Activated naive CD4-positive, alpha-beta T cell treated with Interleukin-2 at 50 U/mL for 16 hours (primary cell): ENCODE measurements at regions not wholly inside any gene's neighbourhood (a gene's known extent, or its start where the extent isn't known, plus 50 kb on each side); places are given as distances from the start of the nearest gene placed in this dataset.
"Not testable (repeated sequence)": the region's sequence is repeated elsewhere in the genome, so short reads cannot be mapped to it uniquely, and the experiment has no call there.

ENCODE experiments used
- DNase-seq: peaks from one replicate; pipeline ENCODE4 v3.0.0-alpha.2; 2020

- no peak for DNase-seq
Measured at GRCh38 chr5:130427222-130427955, 523.1 kb downstream of the CHSY3 start.

- DNase-seq = no peak
Measured at GRCh38 chr5:130425424-130425823, 521.2 kb downstream of the CHSY3 start.

DNA sequence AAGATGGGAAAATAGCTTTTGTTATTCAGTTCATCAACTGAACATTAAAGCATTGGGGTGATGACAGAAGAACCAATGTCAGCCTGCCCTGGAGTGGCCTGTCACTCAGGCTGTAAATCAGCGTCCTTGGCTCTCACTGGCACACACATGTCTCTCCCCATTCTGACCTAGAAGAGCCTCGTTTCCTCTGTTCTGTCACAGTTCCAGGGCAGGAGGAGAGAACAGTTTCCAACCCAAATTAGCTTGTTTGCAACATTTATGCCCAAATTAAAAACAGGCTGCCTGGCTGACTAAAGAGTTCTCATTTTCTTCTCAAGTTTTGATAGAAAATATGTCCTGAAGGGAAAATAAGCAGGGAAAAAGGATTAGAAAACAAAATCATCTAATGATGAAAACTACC lies 520.1 kb downstream of the CHSY3 start:
- DNase-seq = no peak

DNA sequence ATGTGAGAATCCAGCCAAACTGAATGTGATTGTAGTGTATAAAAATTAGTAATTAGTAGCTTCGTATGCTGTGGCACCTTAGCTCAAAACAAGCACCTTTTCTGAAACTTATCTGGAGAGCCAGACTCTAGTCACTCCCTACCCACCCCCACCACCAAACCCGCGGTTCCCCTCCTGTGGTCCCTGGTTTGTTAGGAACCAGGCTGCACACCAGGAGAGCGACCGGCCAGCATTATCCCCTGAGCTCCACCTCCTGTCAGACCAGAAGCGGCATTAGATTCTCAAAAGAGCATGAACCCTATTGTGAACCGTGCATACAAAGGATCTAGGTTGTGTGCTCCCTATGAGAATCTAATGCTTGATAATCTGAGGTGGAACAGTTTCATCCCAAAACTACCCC lies 498.6 kb downstream of the CHSY3 start:
- DNase-seq = no peak

DNA sequence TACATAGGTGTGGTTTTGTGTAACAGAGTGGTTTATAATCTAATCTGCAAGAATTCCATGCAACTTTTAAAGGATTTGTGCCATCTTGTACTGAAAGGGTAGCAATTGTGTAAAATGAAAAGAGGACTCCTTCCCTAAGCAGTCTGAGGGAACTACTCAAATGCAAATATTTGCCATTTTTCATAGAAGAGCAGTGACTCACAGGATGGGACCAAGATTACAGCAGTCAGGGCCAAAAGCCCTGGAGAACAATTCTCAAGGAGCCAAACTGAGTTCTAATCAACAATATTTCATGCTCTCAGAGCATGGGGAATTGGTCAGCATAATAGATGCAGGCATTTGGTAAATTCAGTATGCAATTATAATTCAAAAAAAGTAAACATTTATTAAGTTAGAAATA lies 495.8 kb downstream of the CHSY3 start:
- DNase-seq = no peak

- no peak for DNase-seq
Measured at GRCh38 chr5:130398825-130399224, 494.6 kb downstream of the CHSY3 start.

DNA sequence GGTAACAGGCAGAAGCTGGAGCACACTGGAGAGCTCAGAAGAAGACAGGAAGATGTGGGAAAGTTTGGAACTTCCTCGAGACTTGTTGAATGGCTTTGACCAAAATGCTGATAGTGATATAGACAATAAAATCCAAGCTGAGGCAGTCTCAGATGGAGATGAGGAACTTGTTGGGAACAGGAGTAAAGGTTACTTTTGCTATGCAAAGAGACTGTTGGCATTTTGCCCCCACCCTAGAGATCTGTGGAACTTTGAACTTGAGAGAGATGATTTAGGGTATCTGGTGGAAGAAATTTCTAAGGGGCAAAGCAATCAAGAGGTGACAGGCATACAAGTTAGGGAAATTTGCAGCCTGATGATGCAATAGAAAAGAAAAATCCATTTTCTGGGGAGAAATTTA lies 493.5 kb downstream of the CHSY3 start:
- DNase-seq = not testable (repeated sequence)

GRCh38 chr5:130397132-130397531 lies 492.9 kb downstream of the CHSY3 start:
- DNase-seq = no peak

DNA sequence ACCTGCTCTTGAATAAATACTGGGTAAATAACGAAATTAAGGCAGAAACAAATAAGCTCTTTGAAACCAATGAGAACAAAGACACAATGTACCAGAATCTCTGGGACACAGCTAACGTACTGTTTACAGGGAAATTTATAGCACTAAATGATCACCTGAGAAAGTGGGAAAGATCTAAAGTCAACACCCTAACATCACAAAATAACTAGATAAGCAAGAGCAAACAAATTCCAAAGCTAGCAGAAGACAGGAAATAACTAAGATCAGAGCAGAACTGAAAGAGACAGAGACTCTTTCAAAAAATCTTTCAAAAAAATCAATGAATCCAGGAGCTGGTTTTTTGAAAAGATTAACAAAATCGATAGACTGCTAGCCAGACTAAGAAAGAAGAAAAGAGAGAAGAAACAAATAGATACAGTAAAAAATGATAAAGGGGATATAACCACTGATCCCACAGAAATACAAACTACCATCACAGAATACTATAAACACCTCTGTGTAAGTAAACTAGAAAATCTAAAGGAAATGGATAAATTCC lies 487.5 kb downstream of the CHSY3 start:
- not testable (repeated sequence) for DNase-seq

- no peak for DNase-seq
Measured at GRCh38 chr5:130386155-130386554, 481.9 kb downstream of the CHSY3 start.

- no peak for DNase-seq
Measured at GRCh38 chr5:130385656-130386055, 481.4 kb downstream of the CHSY3 start.

GRCh38 chr5:130365956-130366355 lies 461.7 kb downstream of the CHSY3 start:
- DNase-seq = no peak

DNA sequence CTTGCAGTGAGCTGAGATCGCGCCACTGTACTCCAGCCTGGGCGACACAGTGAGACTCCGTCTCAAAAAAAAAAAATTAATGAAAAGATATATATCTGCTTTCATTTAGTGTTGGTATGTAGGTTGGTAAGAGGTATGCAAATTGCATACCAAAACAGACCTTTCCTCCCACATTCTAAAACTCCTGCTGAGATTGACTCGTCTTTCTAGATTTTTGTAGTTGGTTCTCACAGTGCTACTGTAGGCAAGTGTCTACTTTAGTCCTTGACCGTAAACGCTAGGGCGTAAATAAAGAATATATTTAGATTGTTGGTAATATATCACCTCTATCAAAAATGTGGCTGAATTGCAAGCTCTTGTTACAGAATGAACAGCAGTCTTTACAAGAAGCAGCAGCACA lies 445.9 kb downstream of the CHSY3 start:
- no peak for DNase-seq

- DNase-seq = no peak
Measured at GRCh38 chr5:130337179-130337888, 433.1 kb downstream of the CHSY3 start.

GRCh38 chr5:130335117-130335516 lies 430.9 kb downstream of the CHSY3 start:
- DNase-seq = no peak

DNA sequence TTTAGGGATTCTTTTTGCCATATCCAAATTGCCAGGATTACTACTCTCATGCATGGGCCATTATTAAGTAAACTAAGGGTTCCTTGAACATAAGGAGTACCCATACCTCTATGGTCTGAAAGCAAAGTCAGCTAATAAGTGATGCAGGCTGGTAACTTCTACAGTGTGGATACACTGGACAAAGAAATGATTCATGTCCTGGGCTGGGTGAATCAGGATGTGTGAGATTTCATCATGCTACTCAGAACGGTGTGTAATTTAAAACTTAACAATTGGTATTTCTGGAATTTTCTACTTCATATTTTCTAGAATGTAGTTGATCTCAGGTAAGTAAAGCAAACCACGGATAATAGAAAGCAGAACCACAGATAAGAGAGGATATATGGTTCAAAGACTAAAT lies 428.8 kb downstream of the CHSY3 start:
- no peak for DNase-seq

GRCh38 chr5:130331332-130331731 lies 427.1 kb downstream of the CHSY3 start:
- DNase-seq = no peak

DNA sequence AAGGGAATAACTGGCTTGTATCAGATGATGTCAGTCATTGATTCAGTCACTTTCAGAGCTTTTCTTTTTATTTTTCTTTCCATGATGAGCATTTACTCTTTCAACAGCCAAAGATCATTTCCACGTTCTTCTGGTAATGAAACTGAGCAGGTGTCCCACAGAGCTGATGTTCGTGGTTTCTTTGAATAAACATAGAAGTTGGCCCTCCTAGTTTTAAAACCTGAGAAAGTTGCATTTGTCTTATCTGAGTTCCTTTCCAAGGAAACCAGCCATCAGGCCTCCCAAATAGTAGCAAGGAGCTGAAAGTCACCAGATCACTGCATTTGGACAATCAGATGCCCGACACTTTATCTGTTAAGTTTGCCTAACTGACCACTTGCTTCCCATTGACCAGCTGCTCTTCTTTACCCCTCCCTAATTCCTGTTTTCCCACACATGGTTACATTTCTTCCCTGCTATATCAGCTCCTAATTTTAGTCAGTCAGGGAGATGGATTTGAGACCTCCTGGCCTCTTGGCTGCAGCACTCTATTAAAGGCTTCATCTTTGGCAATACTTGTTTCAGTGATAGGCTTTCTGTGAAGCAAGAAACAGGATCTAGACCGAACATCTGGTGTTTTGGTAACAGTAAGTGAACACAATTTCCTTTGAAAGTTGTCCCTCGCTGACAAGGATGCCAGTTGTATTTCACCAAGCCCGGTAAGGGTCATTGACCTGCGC lies 420.8 kb downstream of the CHSY3 start:
- no peak for DNase-seq

- no peak for DNase-seq
Measured at GRCh38 chr5:130323804-130324454, 419.7 kb downstream of the CHSY3 start.

DNA sequence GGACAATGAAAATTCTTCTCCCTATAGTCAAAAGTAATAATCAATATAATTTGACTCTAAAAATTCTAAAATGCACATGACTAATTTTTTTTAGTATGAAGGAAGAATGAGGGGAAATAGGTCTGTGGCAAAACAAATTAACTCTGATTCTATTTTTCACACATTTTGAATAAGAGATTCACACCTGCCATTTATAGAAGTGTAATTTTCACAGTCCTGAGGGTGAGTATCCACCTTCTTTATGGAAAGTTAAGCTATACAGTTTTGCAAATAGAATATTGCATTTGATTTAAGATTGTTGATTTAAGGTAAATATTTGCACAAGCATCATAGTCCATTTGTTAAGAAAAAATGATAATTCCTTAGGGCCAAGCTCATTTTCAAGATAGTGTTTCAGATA lies 417.7 kb downstream of the CHSY3 start:
- DNase-seq = no peak

GRCh38 chr5:130316971-130317680 lies 412.9 kb downstream of the CHSY3 start:
- no peak for DNase-seq

DNA sequence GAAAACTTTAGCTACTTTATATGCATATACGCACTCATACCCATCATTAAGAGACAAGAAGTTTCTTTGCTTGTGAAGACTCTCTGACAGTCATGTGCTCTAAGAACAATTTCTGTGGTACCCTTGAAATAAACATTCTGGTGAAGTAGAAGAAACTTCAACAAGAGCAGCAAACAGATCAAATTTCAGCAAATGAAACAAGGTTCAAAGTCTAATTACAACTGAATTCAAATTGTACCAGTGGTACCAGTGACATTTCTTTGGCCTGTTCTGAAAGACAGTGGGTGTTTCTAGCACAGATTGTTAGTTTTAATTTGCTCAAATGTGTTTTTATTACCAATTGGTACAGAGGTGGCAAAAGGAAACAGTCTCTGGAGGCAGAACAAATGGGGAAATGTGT lies 391.0 kb downstream of the CHSY3 start:
- no peak for DNase-seq
